Epithelial cell of esophagus (primary cell): ENCODE measurements at regions not wholly inside any gene's neighbourhood (a gene's known extent, or its start where the extent isn't known, plus 50 kb on each side); places are given as distances from the start of the nearest gene placed in this dataset.
"Not testable (repeated sequence)": the region's sequence is repeated elsewhere in the genome, so short reads cannot be mapped to it uniquely, and the experiment has no call there.

ENCODE experiments used
- DNase-seq: peaks from one replicate; pipeline ENCODE4 v3.0.0; 2010; ENCODE audit warnings: low read depth
- H3K4me3 ChIP-seq: 2 replicates; pipeline ENCODE4 v1.5.1; 2011; ENCODE audit warnings: mild to moderate bottlenecking, low read length, control low read depth
- CTCF ChIP-seq: IDR thresholded peaks from 2 replicates; pipeline ENCODE4 v1.5.1; 2011; ENCODE audit warnings: low read depth, mild to moderate bottlenecking, low read length, control low read depth, inconsistent platforms; ENCODE audit not compliant: insufficient read depth; ENCODE audit errors: missing control alignments

GRCh38 chr12:58323676-58324075, 382.3 kb downstream of the ATP23 start:
- DNase-seq, result no peak
- no peak for TF ChIP-seq CTCF
- no peak overlapping the region for H3K4me3 ChIP-seq

- DNase-seq, result no peak
- no peak for TF ChIP-seq CTCF
- H3K4me3 ChIP-seq, result no peak overlapping the region
Observed at GRCh38 chr12:58325561-58325960, 384.2 kb downstream of the ATP23 start.

GRCh38 chr12:58326534-58326933, 385.2 kb downstream of the ATP23 start:
- no peak for DNase-seq
- TF ChIP-seq CTCF, result no peak
- no peak overlapping the region for H3K4me3 ChIP-seq

- peak; percentile 91 for DNase-seq
- not testable (repeated sequence) for H3K4me3 ChIP-seq
Observed at GRCh38 chr12:58336581-58337242, 395.3 kb downstream of the ATP23 start.

- peak; percentile 14 for DNase-seq
- H3K4me3 ChIP-seq, result not testable (repeated sequence)
Observed at GRCh38 chr12:58337539-58337938, 396.2 kb downstream of the ATP23 start.

- peak; percentile 34 for DNase-seq
- H3K4me3 ChIP-seq, result no peak overlapping the region
- TF ChIP-seq CTCF, result no peak
Observed at GRCh38 chr12:58341791-58342190, 400.4 kb downstream of the ATP23 start.

GRCh38 chr12:58342736-58343135, 401.4 kb downstream of the ATP23 start:
- TF ChIP-seq CTCF, result no peak
- DNase-seq, result no peak
- H3K4me3 ChIP-seq, result no peak overlapping the region

- peak; percentile 41 for DNase-seq
- peak; percentile 67 for TF ChIP-seq CTCF
- no peak overlapping the region for H3K4me3 ChIP-seq
Observed at GRCh38 chr12:58346032-58346632, 404.8 kb downstream of the ATP23 start.
